Large intestine (tissue), 3 donors: ENCODE measurements at regions not wholly inside any gene's neighbourhood (a gene's known extent, or its start where the extent isn't known, plus 50 kb on each side); places are given as distances from the start of the nearest gene placed in this dataset.

Experiments
- DNase-seq, 2 donors: peaks; one replicate each; pipeline versions ENCODE4 v3.0.0 to v3.0.0-alpha.2; 2013
- H3K27ac ChIP-seq: one replicate; pipeline ENCODE4 v1.5.1; 2013; ENCODE audit warnings: low read length
- H3K27me3 ChIP-seq: 2 replicates; pipeline ENCODE4 v1.6.1; 2013; ENCODE audit warnings: low read length; ENCODE audit not compliant: control insufficient read depth, insufficient read depth
- H3K36me3 ChIP-seq: 2 replicates; pipeline ENCODE4 v1.6.1; 2013; ENCODE audit warnings: low read length; ENCODE audit not compliant: control insufficient read depth, insufficient read depth
- H3K4me1 ChIP-seq: one replicate; pipeline ENCODE4 v1.6.1; 2013; ENCODE audit warnings: low read length; ENCODE audit not compliant: control insufficient read depth, insufficient read depth
- H3K4me3 ChIP-seq: one replicate; pipeline ENCODE4 v1.5.1; 2013; ENCODE audit warnings: low read length
- H3K9me3 ChIP-seq: one replicate; pipeline ENCODE4 v1.6.1; 2013; ENCODE audit warnings: mild to moderate bottlenecking, low read depth, low read length, moderate library complexity; ENCODE audit not compliant: control insufficient read depth
- WGBS: methylation state at CpG from one replicate; pipeline ENCODE4 v1.1.5; 2013; ENCODE audit warnings: low lambda C conversion rate; ENCODE audit not compliant: insufficient coverage; 5-methylcytosine and 5-hydroxymethylcytosine counted together

DNA sequence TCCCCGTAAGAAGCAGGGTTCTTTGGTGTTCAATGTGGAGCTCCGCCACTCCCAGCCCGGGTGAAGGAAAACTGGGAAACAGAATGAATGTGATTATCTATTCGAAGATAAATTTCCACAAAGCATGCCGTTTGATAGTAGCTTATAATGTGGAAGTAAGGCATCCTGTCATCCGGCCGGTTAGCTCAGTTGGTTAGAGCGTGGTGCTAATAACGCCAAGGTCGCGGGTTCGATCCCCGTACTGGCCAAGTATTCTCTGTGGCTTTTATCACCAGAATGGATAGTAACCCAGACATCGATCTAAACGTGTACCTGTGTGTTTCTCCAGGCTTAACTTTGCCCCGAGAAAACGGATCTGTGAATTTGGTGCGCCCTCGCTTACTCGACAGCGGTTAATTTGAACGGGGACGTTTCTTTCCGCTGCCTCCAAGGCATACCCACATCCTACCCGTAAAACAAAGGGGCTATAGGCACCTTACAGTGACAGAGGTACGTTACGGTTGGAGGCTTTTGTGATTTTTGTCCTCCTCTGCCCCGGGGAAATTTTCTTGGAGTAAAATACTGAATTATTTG is 215.2 kb upstream of the ZNF184 start:
- 4% methylated on average over 3 of the region's 28 CpGs for WGBS
- H3K27ac ChIP-seq, result peak overlapping the region; percentile 68

GRCh38 chr6:27687154-27688013 is 214.5 kb upstream of the ZNF184 start:
- no peaks in the 10 kb centered on the region for H3K36me3 ChIP-seq
- H3K4me3 ChIP-seq, result peak overlapping the region; percentile 65
- H3K9me3 ChIP-seq, result no peaks in the 10 kb centered on the region
- peak; percentile 72 to 81 for DNase-seq
- peak overlapping the region; percentile 68 for H3K27ac ChIP-seq
- peaks cover 4% of the 10 kb centered on the region for H3K4me1 ChIP-seq
- peaks cover 26% of the 10 kb centered on the region for H3K27me3 ChIP-seq
- no CpG with 5 or more reads among the region's 43 CpGs for WGBS

More for the DNA sequence above, 215.2 kb upstream of the ZNF184 start:
- DNase-seq, result peak; percentile 74 to 80
- peaks cover 19% of the 10 kb centered on the region for H3K27me3 ChIP-seq
- no peaks in the 10 kb centered on the region for H3K36me3 ChIP-seq
- no peaks in the 10 kb centered on the region for H3K9me3 ChIP-seq
- peak overlapping the region; percentile 65 for H3K4me3 ChIP-seq
- peaks cover 4% of the 10 kb centered on the region for H3K4me1 ChIP-seq

GRCh38 chr6:27685279-27685678 is 212.4 kb upstream of the ZNF184 start:
- H3K27me3 ChIP-seq, result peaks cover 47% of the 10 kb centered on the region
- H3K9me3 ChIP-seq, result peaks cover 5% of the 10 kb centered on the region
- H3K4me3 ChIP-seq, result no peak overlapping the region
- peaks cover 8% of the 10 kb centered on the region for H3K4me1 ChIP-seq
- H3K27ac ChIP-seq, result no peak overlapping the region
- no peak for DNase-seq
- no peaks in the 10 kb centered on the region for H3K36me3 ChIP-seq
- no CpG with 5 or more reads among the region's 8 CpGs for WGBS

GRCh38 chr6:27684264-27685211 is 211.6 kb upstream of the ZNF184 start:
- Histone ChIP-seq H3K27me3 (peaks cover 55% of the 10 kb centered on the region), H3K27ac (no peak overlapping the region), H3K36me3 (no peaks in the 10 kb centered on the region), H3K4me3 (no peak overlapping the region), H3K4me1 (peaks cover 15% of the 10 kb centered on the region), H3K9me3 (peaks cover 5% of the 10 kb centered on the region)
- peak in 1 of 2 donors; percentile 22 for DNase-seq
- WGBS, result 60% methylated on average over 1 of the region's 34 CpGs

DNA sequence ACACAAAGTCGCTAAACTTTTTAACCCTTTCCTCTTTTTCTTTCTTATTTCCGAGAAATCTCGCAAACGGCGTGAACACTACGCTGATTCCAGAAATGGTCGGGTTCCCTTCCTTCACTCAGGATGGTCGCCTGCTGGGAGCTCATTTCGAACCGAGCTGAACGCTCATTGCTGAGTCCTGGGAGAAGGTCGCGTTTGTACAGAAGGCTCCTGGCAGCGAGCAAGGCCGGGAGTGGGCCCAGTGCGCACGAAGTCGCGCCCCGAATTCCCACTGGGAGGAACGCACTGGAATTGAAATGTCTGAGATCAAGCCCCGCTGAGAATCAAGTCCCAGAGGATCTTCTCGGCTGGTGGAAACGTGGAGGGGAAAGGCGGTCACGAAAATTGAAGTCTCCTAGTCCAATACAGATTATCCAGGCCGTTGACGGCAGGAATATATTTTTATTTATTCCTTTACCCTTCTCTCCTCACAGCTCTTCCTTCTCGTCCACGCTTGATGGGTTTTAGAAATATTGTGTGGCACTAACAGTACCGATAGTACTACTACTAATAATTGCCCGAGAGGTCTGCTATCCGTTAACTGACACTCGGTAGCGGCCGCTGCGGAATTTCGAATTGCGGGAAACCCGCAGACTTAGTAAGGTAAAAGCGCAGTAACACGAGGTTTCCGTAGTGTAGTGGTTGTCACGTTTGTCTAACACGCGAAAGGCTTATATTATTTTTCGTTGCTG is 207.2 kb upstream of the ZNF184 start:
- no peak overlapping the region for H3K4me3 ChIP-seq
- peak in 1 of 2 donors; percentile 24 for DNase-seq
- H3K9me3 ChIP-seq, result peaks cover 5% of the 10 kb centered on the region
- peaks cover 76% of the 10 kb centered on the region for H3K27me3 ChIP-seq
- no peak overlapping the region for H3K27ac ChIP-seq
- H3K36me3 ChIP-seq, result no peaks in the 10 kb centered on the region
- 27% methylated on average over 3 of the region's 47 CpGs for WGBS
- peaks cover 15% of the 10 kb centered on the region for H3K4me1 ChIP-seq

DNA sequence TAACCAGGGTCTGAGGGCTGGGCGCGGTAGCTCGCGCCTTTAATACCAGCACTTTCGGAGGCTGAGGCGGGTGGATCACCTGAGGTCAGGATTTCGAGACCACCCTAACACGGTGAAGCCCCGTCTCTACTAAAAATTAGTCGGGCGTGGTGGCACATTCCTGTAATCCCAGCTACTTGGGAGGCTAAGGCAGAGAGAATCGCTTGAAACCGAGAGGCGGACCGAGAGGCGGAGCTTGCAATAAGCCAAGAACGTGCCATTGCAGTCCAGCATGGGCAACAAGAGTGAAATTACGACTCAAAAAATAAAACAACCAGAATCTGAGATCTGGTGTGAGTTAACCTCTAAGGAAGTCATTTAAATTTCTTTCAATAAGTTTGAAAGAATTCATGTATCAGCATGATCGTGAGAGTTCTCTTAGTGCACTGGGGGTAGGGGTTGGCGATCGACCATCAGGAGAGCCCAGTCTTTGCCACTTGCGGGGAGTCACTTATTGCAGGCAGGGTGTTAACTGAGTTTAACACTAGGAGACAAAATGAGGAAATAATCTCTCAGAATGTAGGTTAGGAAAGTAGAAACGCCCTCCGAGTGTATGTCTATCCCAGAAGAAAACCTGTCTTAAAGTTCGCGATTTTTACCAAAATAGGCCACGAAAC is 206.5 kb upstream of the ZNF184 start:
- Histone ChIP-seq H3K27ac (no peak overlapping the region), H3K4me1 (peaks cover 15% of the 10 kb centered on the region), H3K36me3 (no peaks in the 10 kb centered on the region), H3K27me3 (peaks cover 79% of the 10 kb centered on the region), H3K9me3 (peaks cover 5% of the 10 kb centered on the region), H3K4me3 (peak overlapping the region; percentile 8)
- 21% methylated on average over 4 of the region's 27 CpGs for WGBS
- DNase-seq, result peak in 1 of 2 donors; percentile 10

- peaks cover 15% of the 10 kb centered on the region for H3K4me1 ChIP-seq
- DNase-seq, result peak; percentile 80 to 91
- H3K27me3 ChIP-seq, result peaks cover 76% of the 10 kb centered on the region
- no peak overlapping the region for H3K27ac ChIP-seq
- H3K9me3 ChIP-seq, result peaks cover 5% of the 10 kb centered on the region
- H3K36me3 ChIP-seq, result no peaks in the 10 kb centered on the region
- WGBS, result 20% methylated on average over 1 of the region's 5 CpGs
- H3K4me3 ChIP-seq, result no peak overlapping the region
These were observed 205.6 kb upstream of the ZNF184 start for GRCh38 chr6:27678469-27678868.

GRCh38 chr6:27674882-27675281 is 202.0 kb upstream of the ZNF184 start:
- Histone ChIP-seq H3K36me3 (no peaks in the 10 kb centered on the region), H3K4me3 (no peak overlapping the region), H3K9me3 (no peaks in the 10 kb centered on the region), H3K4me1 (peaks cover 7% of the 10 kb centered on the region), H3K27me3 (peaks cover 77% of the 10 kb centered on the region), H3K27ac (no peak overlapping the region)
- no peak for DNase-seq
- no CpG with 5 or more reads among the region's 9 CpGs for WGBS

DNA sequence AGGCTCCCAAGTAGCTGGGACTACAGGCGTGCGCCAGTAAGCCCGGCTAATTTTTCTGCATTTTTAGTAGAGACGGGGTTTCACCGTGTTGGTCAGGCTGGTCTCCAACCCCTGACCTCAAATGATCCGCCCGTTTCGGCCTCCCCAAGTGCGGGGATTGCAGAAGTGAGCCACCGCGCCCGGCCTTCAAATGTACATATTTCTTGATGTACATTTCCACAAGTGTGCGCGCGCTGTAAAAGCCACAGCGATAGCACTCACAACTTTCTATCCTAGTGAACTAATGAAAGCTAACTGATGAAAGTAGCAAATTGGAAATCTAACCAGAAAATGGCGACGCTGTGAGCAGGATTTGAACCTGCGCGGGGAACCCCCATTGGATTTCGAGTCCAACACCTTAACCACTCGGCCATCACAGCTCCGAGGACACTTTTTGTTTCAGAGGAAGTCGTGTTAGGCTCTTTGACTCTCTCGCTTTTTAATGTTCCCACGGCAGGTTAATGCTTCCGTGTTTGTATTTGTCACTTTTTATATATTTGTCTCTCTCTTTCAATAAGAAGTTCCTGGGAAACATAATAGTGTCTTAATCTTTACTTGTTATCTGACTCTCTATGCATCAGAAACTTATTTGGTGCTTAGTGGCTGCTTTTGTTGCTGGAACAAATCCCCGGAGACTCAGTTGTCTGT is 199.4 kb upstream of the ZNF184 start:
- WGBS, result 0% methylated on average over 3 of the region's 28 CpGs
- H3K4me3 ChIP-seq, result no peak overlapping the region
- no peaks in the 10 kb centered on the region for H3K4me1 ChIP-seq
- no peaks in the 10 kb centered on the region for H3K36me3 ChIP-seq
- DNase-seq, result peak; percentile 28 to 54
- H3K9me3 ChIP-seq, result no peaks in the 10 kb centered on the region
- H3K27me3 ChIP-seq, result peaks cover 86% of the 10 kb centered on the region
- no peak overlapping the region for H3K27ac ChIP-seq
